ENCODE measurements at regions not wholly inside any gene's neighbourhood (a gene's known extent, or its start where the extent isn't known, plus 50 kb on each side); places are given as distances from the start of the nearest gene placed in this dataset.

DNA sequence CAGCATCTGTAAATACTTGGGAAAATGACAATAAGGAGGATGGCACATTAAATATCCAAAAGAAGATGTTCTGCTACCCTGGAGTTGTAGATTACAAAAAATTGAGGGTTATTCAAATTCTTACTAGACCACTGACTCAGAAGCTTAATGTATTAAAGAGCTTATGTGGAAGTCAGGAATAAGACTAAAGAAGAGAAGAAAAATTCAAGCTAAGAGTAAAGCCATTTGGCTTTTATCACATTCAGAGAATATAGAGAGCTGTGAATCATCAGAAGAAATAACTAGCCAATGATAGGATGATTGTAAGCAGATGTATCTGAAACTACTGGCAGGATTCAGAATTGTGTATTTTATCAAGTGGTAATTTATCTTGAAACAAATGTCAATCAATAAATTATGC is 237.0 kb downstream of the TBX15 start:
- TF ChIP-seq, protein P1, sequence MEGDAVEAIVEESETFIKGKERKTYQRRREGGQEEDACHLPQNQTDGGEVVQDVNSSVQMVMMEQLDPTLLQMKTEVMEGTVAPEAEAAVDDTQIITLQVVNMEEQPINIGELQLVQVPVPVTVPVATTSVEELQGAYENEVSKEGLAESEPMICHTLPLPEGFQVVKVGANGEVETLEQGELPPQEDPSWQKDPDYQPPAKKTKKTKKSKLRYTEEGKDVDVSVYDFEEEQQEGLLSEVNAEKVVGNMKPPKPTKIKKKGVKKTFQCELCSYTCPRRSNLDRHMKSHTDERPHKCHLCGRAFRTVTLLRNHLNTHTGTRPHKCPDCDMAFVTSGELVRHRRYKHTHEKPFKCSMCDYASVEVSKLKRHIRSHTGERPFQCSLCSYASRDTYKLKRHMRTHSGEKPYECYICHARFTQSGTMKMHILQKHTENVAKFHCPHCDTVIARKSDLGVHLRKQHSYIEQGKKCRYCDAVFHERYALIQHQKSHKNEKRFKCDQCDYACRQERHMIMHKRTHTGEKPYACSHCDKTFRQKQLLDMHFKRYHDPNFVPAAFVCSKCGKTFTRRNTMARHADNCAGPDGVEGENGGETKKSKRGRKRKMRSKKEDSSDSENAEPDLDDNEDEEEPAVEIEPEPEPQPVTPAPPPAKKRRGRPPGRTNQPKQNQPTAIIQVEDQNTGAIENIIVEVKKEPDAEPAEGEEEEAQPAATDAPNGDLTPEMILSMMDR (conservative IDR thresholded peaks at IDR 0.05; ENCODE audit: control insufficient read depth, insufficient read depth, low read depth, low read length): no peak
- H3K4me3 ChIP-seq (ENCODE audit: control insufficient read depth, low read depth, low read length): no peak overlapping the region
- DNase-seq (ENCODE audit: low read depth): peak; percentile 14

DNA sequence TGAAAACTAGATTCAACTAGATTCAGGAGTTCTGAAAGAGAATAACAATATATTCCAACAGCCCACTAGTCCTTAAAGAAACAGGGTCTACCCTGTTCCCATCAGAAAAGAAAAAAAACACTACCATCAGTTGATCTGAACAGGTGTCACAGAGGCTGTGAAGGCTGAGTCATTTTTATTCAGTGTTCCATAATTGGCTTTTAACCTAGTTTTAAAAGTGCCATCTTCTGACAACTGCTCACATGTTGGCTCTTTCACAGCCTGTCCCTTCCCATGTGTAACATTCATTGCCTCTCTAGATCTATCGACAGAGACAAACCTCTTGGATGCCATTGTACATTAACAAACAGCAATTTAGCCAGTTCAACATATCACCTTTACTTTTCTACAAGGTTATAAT is 243.7 kb downstream of the TBX15 start:
- no peak overlapping the region for H3K4me3 ChIP-seq (ENCODE audit: control insufficient read depth, low read depth, low read length)
- DNase-seq (ENCODE audit: low read depth): no peak
- TF ChIP-seq, protein P1 (conservative IDR thresholded peaks at IDR 0.05; ENCODE audit: control insufficient read depth, insufficient read depth, low read depth, low read length): no peak

DNA sequence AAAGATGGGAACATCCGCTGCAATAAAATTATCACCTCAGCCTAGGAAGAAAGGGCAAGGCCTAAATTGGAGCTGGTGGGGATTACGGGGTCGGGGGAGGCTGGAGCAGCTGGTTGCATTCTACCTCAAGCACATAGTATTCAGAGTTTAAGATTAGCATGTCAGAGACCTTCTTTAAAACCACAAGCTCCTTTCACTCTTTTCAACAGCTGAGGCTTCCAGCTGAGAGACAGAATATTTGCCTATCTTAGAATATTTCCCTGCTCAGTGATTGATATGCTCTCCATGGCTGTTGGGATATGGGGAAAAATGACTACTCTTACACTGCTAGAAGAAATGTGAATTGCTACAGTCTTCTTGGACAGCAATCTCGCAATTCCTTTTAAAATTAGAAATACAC is 248.6 kb downstream of the TBX15 start:
- H3K4me3 ChIP-seq (ENCODE audit: control insufficient read depth, low read depth, low read length): no peak overlapping the region
- DNase-seq (ENCODE audit: low read depth): no peak
- TF ChIP-seq, protein P1 (conservative IDR thresholded peaks at IDR 0.05; ENCODE audit: control insufficient read depth, insufficient read depth, low read depth, low read length): no peak

DNA sequence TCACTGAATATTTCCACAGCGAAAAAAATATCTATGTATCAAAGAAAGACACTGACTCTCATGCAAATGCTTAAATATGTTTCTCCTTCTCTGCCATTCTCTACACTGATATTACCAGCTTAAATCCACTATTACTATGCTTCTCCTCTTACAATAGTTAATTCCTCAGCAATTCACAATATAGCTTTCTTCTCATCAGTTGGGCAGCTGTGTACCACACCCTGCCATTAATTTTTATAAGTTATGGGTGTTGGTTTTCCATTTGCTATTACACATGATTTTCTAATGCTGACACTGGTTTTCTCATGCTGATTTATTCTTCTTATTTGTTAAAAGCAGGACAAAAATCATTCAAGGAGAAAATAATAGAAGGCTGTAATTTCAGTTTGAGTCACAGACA is 251.8 kb downstream of the TBX15 start:
- no peak overlapping the region for H3K4me3 ChIP-seq (ENCODE audit: control insufficient read depth, low read depth, low read length)
- DNase-seq (ENCODE audit: low read depth): no peak
- TF ChIP-seq, protein P1 (conservative IDR thresholded peaks at IDR 0.05; ENCODE audit: control insufficient read depth, insufficient read depth, low read depth, low read length): no peak

- TF ChIP-seq, protein P1 (conservative IDR thresholded peaks at IDR 0.05; ENCODE audit: control insufficient read depth, insufficient read depth, low read depth, low read length): no peak
- no peak overlapping the region for H3K4me3 ChIP-seq (ENCODE audit: control insufficient read depth, low read depth, low read length)
- no peak for DNase-seq (ENCODE audit: low read depth)
Observed at GRCh38 chr1:118717893-118718292, 270.2 kb downstream of the TBX15 start.

GRCh38 chr1:118716775-118717174 is 271.4 kb downstream of the TBX15 start:
- TF ChIP-seq, protein P1 (conservative IDR thresholded peaks at IDR 0.05; ENCODE audit: control insufficient read depth, insufficient read depth, low read depth, low read length): peak; percentile 22
- DNase-seq (ENCODE audit: low read depth): peak; percentile 3
- no peak overlapping the region for H3K4me3 ChIP-seq (ENCODE audit: control insufficient read depth, low read depth, low read length)

- no peak for DNase-seq (ENCODE audit: low read depth)
- TF ChIP-seq, protein P1 (conservative IDR thresholded peaks at IDR 0.05; ENCODE audit: control insufficient read depth, insufficient read depth, low read depth, low read length): no peak
- H3K4me3 ChIP-seq (ENCODE audit: control insufficient read depth, low read depth, low read length): no peak overlapping the region
Observed at GRCh38 chr1:118711356-118711755, 276.8 kb downstream of the TBX15 start.
